Mucosa of rectum (tissue), 2 donors: ENCODE measurements at regions not wholly inside any gene's neighbourhood (a gene's known extent, or its start where the extent isn't known, plus 50 kb on each side); places are given as distances from the start of the nearest gene placed in this dataset.

Source experiments
- H3K27ac ChIP-seq, 2 donors: one replicate each; pipeline ENCODE4 v1.7.0; 2013; ENCODE audit warnings: inconsistent platforms in 2 of 2, low read depth in 2 of 2, low read length in 2 of 2
- H3K27me3 ChIP-seq, 2 donors: one replicate each; pipeline ENCODE4 v1.7.0; 2013; ENCODE audit warnings: low read length in 2 of 2; ENCODE audit not compliant: control insufficient read depth in 2 of 2, insufficient read depth in 2 of 2
- H3K36me3 ChIP-seq, 2 donors: one replicate each; pipeline ENCODE4 v1.7.0; 2013; ENCODE audit warnings: low read length in 2 of 2; ENCODE audit not compliant: control insufficient read depth in 2 of 2, insufficient read depth in 2 of 2
- H3K4me1 ChIP-seq, 2 donors: one replicate each; pipeline ENCODE4 v1.7.0; 2013; ENCODE audit warnings: low read length in 2 of 2, mild to moderate bottlenecking in 1 of 2; ENCODE audit not compliant: control insufficient read depth in 2 of 2, insufficient read depth in 2 of 2
- H3K4me3 ChIP-seq, 2 donors: one replicate each; pipeline ENCODE4 v1.7.0; 2013; ENCODE audit warnings: low read length in 2 of 2
- H3K9ac ChIP-seq, 2 donors: one replicate each; pipeline ENCODE4 v1.7.0; 2013; ENCODE audit warnings: low read length in 2 of 2, low read depth in 1 of 2, mild to moderate bottlenecking in 1 of 2
- H3K9me3 ChIP-seq, 2 donors: one replicate each; pipeline ENCODE4 v1.7.0; 2013; ENCODE audit warnings: low read length in 2 of 2; ENCODE audit not compliant: control insufficient read depth in 2 of 2
- donor health status: healthy.
- donor health status: Normal muscosa, but diverticular disease.

DNA sequence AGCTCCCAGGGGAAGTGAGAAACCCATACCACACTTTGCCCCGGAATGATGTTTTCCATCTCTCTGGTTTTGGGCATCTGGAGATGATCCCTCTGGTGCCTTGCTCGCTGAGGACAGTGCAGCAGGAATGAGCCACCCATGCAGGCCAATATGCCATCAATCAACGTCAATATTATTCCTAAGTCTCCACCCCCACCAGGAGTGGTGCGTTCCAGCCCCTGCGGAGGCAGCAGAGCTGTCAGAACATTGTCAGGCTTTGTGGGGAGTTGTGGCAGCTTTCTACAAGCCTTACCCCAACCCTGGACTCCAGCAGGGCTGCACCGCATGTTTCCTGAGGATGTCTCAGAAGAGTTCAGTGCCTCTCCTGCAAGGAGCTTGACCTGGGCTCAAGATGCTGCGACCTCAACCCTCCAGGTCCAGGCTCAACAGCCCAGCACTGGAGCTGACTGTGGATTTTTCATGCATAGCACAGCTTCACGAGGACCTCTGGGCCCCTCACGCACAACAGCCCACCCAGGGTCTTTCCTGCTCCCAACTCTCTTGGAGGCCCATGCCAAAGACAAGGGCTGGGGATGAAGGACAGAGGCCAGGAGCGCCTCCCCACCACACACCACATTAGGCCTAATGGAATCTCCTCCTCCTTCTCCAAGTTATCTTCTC is 67.5 kb downstream of the PSMG1 start:
- Histone ChIP-seq H3K27me3 (no peaks in the 10 kb centered on the region), H3K27ac (no peak overlapping the region), H3K36me3 (no peaks in the 10 kb centered on the region), H3K4me3 (no peak overlapping the region), H3K4me1 (no peaks in the 10 kb centered on the region), H3K9me3 (no peaks in the 10 kb centered on the region), H3K9ac (no peak overlapping the region)

GRCh38 chr21:39114871-39115575 is 68.2 kb downstream of the PSMG1 start:
- H3K36me3 ChIP-seq: no peaks in the 10 kb centered on the region
- H3K9me3 ChIP-seq: no peaks in the 10 kb centered on the region
- no peak overlapping the region for H3K4me3 ChIP-seq
- H3K4me1 ChIP-seq: no peaks in the 10 kb centered on the region
- H3K27me3 ChIP-seq: no peaks in the 10 kb centered on the region
- H3K9ac ChIP-seq: no peak overlapping the region
- no peak overlapping the region for H3K27ac ChIP-seq

GRCh38 chr21:39111931-39112550 is 71.2 kb downstream of the PSMG1 start:
- Histone ChIP-seq H3K9me3 (no peaks in the 10 kb centered on the region), H3K4me1 (no peaks in the 10 kb centered on the region), H3K4me3 (no peak overlapping the region), H3K36me3 (no peaks in the 10 kb centered on the region), H3K9ac (no peak overlapping the region), H3K27me3 (no peaks in the 10 kb centered on the region), H3K27ac (peak overlapping the region in 1 of 2 donors; percentile 50)

DNA sequence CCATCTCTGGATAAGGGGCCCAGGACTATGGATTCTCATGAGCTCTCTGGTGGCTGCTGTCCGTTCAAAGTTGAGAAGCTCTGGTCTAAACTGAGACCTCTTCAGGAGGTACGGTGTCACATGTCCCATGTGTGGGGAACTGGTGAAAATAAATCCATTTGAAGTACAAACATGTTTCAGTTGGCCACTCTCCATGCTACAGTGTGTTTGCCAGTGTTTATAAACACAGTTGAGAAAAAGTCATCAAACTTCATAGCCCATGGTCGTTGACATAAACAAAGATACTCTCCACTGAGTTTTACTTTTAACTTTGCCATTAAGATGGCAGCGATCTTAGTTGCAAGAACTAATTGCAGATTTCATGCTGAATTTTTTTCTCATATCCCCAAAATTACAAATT is 72.8 kb downstream of the PSMG1 start:
- no peak overlapping the region for H3K27ac ChIP-seq
- no peak overlapping the region for H3K4me3 ChIP-seq
- H3K9me3 ChIP-seq: no peaks in the 10 kb centered on the region
- H3K36me3 ChIP-seq: no peaks in the 10 kb centered on the region
- H3K4me1 ChIP-seq: no peaks in the 10 kb centered on the region
- no peak overlapping the region for H3K9ac ChIP-seq
- H3K27me3 ChIP-seq: no peaks in the 10 kb centered on the region

GRCh38 chr21:39109596-39110210 is 73.5 kb downstream of the PSMG1 start:
- Histone ChIP-seq H3K27me3 (no peaks in the 10 kb centered on the region), H3K9ac (no peak overlapping the region), H3K9me3 (no peaks in the 10 kb centered on the region), H3K27ac (no peak overlapping the region), H3K4me3 (no peak overlapping the region), H3K36me3 (no peaks in the 10 kb centered on the region), H3K4me1 (no peaks in the 10 kb centered on the region)

GRCh38 chr21:39109163-39109530 is 74.1 kb downstream of the PSMG1 start:
- Histone ChIP-seq H3K4me1 (no peaks in the 10 kb centered on the region), H3K27ac (no peak overlapping the region), H3K9me3 (no peaks in the 10 kb centered on the region), H3K36me3 (no peaks in the 10 kb centered on the region), H3K9ac (no peak overlapping the region), H3K4me3 (no peak overlapping the region), H3K27me3 (no peaks in the 10 kb centered on the region)

DNA sequence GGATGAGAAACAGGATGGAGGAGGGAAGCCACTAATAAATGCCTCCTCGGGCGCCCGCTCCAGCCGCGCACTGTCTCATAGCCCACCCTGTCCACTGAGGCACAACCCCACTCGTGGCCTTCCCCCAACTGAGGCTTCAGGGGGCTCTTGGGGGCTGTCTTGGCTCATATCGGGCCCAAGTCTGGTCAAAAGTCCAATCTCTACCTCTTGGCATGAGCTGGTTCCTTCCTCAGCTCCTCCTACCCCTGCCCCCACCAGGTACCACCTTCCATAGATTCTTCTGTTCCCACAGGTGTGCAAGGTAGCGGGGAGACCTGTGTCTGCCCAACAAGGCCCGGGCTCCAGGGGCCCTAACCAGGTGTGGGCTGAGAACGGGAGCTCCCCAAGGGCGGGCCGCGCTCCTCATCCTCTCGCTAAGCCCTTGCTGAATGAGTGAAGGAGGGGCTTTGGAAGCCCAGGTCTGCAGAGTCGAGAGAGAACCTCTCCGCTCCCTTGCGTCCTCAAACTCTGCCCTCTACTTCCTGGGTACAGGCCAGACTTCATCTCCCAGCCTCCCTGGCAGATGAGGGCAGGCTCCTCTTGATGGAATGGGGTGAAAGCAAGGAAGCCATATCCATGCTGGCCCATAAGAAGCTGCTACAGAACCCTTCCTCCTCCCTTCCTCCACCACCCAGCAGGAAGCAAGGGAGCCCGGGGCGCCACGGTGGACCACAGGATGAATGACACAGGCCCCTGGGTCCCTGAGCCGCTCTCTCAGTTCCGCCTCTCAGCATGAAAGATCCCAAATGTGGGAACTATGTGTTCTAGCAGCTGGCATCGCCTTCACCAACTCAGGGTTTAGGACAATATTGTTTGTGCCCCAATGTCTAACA is 74.7 kb downstream of the PSMG1 start:
- no peak overlapping the region for H3K9ac ChIP-seq
- no peak overlapping the region for H3K27ac ChIP-seq
- H3K27me3 ChIP-seq: no peaks in the 10 kb centered on the region
- no peaks in the 10 kb centered on the region for H3K36me3 ChIP-seq
- no peaks in the 10 kb centered on the region for H3K9me3 ChIP-seq
- no peak overlapping the region for H3K4me3 ChIP-seq
- H3K4me1 ChIP-seq: no peaks in the 10 kb centered on the region

- no peak overlapping the region for H3K9ac ChIP-seq
- H3K4me1 ChIP-seq: no peaks in the 10 kb centered on the region
- no peak overlapping the region for H3K27ac ChIP-seq
- no peak overlapping the region for H3K4me3 ChIP-seq
- no peaks in the 10 kb centered on the region for H3K27me3 ChIP-seq
- no peaks in the 10 kb centered on the region for H3K9me3 ChIP-seq
- H3K36me3 ChIP-seq: no peaks in the 10 kb centered on the region
These were observed 75.5 kb downstream of the PSMG1 start for GRCh38 chr21:39107739-39108138.

DNA sequence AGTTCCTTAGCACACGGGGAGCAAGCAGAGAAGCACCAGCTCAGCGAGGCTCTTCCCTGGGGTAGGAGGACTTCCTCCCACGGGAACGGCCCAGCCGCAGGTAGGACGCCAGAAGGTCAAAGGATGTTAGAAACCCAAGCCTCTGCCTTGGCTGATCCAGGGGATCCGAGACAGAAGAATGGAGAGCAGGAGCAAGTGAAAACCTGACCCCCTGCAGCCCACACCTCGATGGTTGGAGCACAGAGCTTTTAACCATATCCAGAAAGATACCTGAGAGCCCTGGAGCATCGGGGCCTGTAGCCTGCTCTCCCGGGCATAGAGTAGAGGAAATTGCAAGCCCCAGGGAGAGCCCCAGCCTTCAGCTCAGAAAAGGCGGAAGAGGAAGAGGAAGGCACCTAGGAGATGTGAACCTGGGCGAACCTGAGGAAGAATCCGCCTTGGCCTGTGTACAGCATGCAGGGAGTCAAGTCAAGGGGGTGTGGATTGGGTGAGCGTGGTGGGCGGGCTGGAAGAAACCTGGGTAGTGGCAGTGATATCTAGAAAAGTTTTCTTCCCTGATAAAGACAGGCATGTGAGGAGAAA is 76.3 kb downstream of the PSMG1 start:
- H3K4me3 ChIP-seq: no peak overlapping the region
- H3K4me1 ChIP-seq: no peaks in the 10 kb centered on the region
- H3K9me3 ChIP-seq: no peaks in the 10 kb centered on the region
- no peaks in the 10 kb centered on the region for H3K36me3 ChIP-seq
- H3K9ac ChIP-seq: no peak overlapping the region
- no peak overlapping the region for H3K27ac ChIP-seq
- no peaks in the 10 kb centered on the region for H3K27me3 ChIP-seq
